Panc1 (cell line): ENCODE measurements at regions not wholly inside any gene's neighbourhood (a gene's known extent, or its start where the extent isn't known, plus 50 kb on each side); places are given as distances from the start of the nearest gene placed in this dataset.

Experiments used
- ATAC-seq: fragments of 200-7000 bp; cut with Tn5 transposase; 2 replicates; pipeline ENCODE4 v1.9.1; 2020; ENCODE audit warnings: mild to moderate bottlenecking, moderate library complexity
- BruUV-seq: library from RNA; stranded (reverse); fragments of 400-500 nt; replicated peaks from 2 replicates; lab custom pipeline; 2021; lab: Mats Ljungman, UMichigan
- CTCF ChIA-PET: fragments of 300-600 bp; sonication (Branson Sonifier 250); formaldehyde crosslinking; loops from one replicate; lab custom pipeline; 2022; ENCODE audit warnings: antibody characterized with exemption; lab: Charles Lee
- POLR2A ChIA-PET: fragments of 300-600 bp; sonication (Branson Sonifier 250); formaldehyde crosslinking; loops from one replicate; lab custom pipeline; 2022; ENCODE audit warnings: antibody characterized with exemption; lab: Charles Lee
- DNase-seq: peaks from one replicate; pipeline ENCODE4 v3.0.0-alpha.2; 2010; ENCODE audit warnings: low read depth, low spot score
- H3K27ac ChIP-seq: 2 replicates; pipeline ENCODE4 v1.5.1; 2011; ENCODE audit warnings: mild to moderate bottlenecking, low read length, inconsistent platforms
- H3K27me3 ChIP-seq: fragments of 200-500 bp; sonication (Bioruptor generic); 2 replicates; pipeline ENCODE4 v1.6.0; 2014; ENCODE audit warnings: low read length, inconsistent platforms; ENCODE audit not compliant: control insufficient read depth, insufficient read depth
- H3K36me3 ChIP-seq: fragments of 200-500 bp; sonication (Bioruptor generic); 2 replicates; pipeline ENCODE4 v1.5.1; 2014; ENCODE audit warnings: inconsistent platforms, mild to moderate bottlenecking, low read length, moderate library complexity; ENCODE audit not compliant: control insufficient read depth, insufficient read depth
- H3K4me1 ChIP-seq: 2 replicates; pipeline ENCODE4 v1.5.1; 2011; ENCODE audit warnings: inconsistent platforms, mild to moderate bottlenecking, low read length, moderate library complexity; ENCODE audit not compliant: control insufficient read depth, insufficient read depth
- H3K4me3 ChIP-seq, 2 experiments: 2 replicates each; pipeline ENCODE4 v1.5.1; 2011 to 2012; ENCODE audit warnings: low read depth in 2 of 2, low read length in 2 of 2, mild to moderate bottlenecking in 2 of 2, inconsistent platforms in 1 of 2, moderate library complexity in 1 of 2
- H3K9me3 ChIP-seq: fragments of 200-500 bp; sonication (Bioruptor generic); 2 replicates; pipeline ENCODE4 v1.5.1; 2014; ENCODE audit warnings: low read depth, mild to moderate bottlenecking, inconsistent platforms, low read length, moderate library complexity; ENCODE audit not compliant: control insufficient read depth, insufficient read depth
- CTCF ChIP-seq: fragments of 450-650 bp; IDR thresholded peaks from 2 replicates; pipeline ENCODE4 v1.5.1; 2017; ENCODE audit warnings: mild to moderate bottlenecking
- POLR2AphosphoS5 ChIP-seq: IDR thresholded peaks from 2 replicates; pipeline ENCODE4 v1.6.1; 2012; ENCODE audit warnings: mild to moderate bottlenecking, low read depth, low read length, moderate library complexity
- SIN3A ChIP-seq: IDR thresholded peaks from 2 replicates; pipeline ENCODE4 v1.6.1; 2012; ENCODE audit warnings: low read depth, mild to moderate bottlenecking, low read length, moderate library complexity, borderline replicate concordance; ENCODE audit not compliant: insufficient read depth
- TCF7L2 ChIP-seq: IDR thresholded peaks from 2 replicates; pipeline ENCODE4 v1.6.1; 2011; ENCODE audit warnings: mild to moderate bottlenecking, low read depth, low read length, inconsistent platforms
- in situ Hi-C: cut with HindIII; loops from 2 replicates; pipeline ENCODE4 v1.10.0; 2016; ENCODE audit warnings: low sequenced_read_pairs, low pct_unique_long_range_greater_than_20kb
- intact Hi-C: fragments of 100-400 bp; cut with micrococcal nuclease; formaldehyde crosslinking; loops from one replicate; pipeline ENCODE4 v1.10.0; 2022; ENCODE audit not compliant: unreplicated experiment
- TF ChIP-seq, protein P1 (sequence below), 2 experiments: IDR thresholded peaks; 2 replicates each; pipeline ENCODE4 v1.6.1; 2011 to 2012; ENCODE audit warnings: low read depth in 2 of 2, control low read depth in 1 of 2, low read length in 1 of 2, mild to moderate bottlenecking in 1 of 2, moderate library complexity in 1 of 2; ENCODE audit not compliant: insufficient read depth in 1 of 2

DNA sequence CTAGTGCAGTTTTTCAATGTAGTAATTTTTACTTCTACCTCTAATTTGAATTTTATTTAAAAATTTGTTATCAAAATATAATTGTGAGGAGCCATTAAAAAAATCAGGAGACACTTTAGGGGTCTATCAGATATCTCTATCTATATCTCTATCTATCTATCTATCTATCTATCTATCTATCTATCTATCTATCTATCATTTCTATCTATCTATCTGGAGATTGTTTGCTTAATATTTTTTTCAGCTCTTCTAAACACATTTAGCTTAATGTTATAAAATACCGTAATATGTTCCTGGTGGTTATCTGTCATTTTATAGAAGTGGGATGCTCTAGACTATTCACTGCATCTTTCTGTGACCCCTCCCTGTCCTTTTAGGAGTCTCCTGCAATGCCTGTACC is 193.7 kb upstream of the P2RY1 start:
- ChIA-PET POLR2A (no interaction called here), CTCF (no interaction called here)
- in situ Hi-C loops: no loop called here
- no peak for TF ChIP-seq TCF7L2
- TF ChIP-seq, protein P1, sequence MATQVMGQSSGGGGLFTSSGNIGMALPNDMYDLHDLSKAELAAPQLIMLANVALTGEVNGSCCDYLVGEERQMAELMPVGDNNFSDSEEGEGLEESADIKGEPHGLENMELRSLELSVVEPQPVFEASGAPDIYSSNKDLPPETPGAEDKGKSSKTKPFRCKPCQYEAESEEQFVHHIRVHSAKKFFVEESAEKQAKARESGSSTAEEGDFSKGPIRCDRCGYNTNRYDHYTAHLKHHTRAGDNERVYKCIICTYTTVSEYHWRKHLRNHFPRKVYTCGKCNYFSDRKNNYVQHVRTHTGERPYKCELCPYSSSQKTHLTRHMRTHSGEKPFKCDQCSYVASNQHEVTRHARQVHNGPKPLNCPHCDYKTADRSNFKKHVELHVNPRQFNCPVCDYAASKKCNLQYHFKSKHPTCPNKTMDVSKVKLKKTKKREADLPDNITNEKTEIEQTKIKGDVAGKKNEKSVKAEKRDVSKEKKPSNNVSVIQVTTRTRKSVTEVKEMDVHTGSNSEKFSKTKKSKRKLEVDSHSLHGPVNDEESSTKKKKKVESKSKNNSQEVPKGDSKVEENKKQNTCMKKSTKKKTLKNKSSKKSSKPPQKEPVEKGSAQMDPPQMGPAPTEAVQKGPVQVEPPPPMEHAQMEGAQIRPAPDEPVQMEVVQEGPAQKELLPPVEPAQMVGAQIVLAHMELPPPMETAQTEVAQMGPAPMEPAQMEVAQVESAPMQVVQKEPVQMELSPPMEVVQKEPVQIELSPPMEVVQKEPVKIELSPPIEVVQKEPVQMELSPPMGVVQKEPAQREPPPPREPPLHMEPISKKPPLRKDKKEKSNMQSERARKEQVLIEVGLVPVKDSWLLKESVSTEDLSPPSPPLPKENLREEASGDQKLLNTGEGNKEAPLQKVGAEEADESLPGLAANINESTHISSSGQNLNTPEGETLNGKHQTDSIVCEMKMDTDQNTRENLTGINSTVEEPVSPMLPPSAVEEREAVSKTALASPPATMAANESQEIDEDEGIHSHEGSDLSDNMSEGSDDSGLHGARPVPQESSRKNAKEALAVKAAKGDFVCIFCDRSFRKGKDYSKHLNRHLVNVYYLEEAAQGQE (IDR thresholded peaks at IDR 0.05; ENCODE audit: insufficient read depth in 1 of 2, low read depth in 2 of 2, low read length in 1 of 2): no peak
- TF ChIP-seq CTCF: no peak
- no peak for TF ChIP-seq POLR2AphosphoS5
- no peak for TF ChIP-seq SIN3A
- intact Hi-C loops: no loop called here
- H3K4me1 ChIP-seq: no peaks in the 10 kb centered on the region
- H3K9me3 ChIP-seq: peaks cover 9% of the 10 kb centered on the region; the same call in 1 of the 2 replicates
- H3K27ac ChIP-seq: no peak overlapping the region
- no peak overlapping the region for H3K4me3 ChIP-seq
- no peaks in the 10 kb centered on the region for H3K27me3 ChIP-seq
- DNase-seq (no peak), ATAC-seq (no peak)
- no TSS peak for BruUV-seq
- H3K36me3 ChIP-seq: no peaks in the 10 kb centered on the region

DNA sequence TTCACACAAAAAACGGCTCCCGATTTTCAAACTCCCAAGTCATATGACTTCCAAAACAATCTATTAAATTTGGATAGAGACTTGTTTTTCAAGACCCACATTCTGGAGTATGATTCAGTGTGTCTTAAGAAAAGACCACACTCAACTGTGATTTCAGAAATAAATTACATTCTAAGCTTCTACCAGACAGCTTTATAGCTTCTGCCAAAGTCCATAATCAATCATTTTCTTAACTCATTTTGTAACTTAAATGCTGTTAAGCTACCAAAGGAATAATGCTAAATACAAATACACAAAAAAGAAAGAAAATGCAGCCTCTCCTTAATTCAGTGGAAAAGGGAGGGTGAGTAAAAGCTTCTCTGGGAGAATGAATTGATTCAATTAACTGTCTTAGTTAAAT is 192.3 kb upstream of the P2RY1 start:
- no TSS peak for BruUV-seq
- Histone ChIP-seq H3K27ac (no peak overlapping the region), H3K36me3 (no peaks in the 10 kb centered on the region), H3K9me3 (peaks cover 9% of the 10 kb centered on the region; the same call in 1 of the 2 replicates), H3K4me3 (no peak overlapping the region), H3K27me3 (no peaks in the 10 kb centered on the region), H3K4me1 (no peaks in the 10 kb centered on the region)
- ATAC-seq (no peak), DNase-seq (no peak)
- in situ Hi-C loops: no loop called here
- intact Hi-C loops: no loop called here
- no peak for TF ChIP-seq POLR2AphosphoS5
- TF ChIP-seq CTCF: no peak
- TF ChIP-seq SIN3A: no peak
- TF ChIP-seq, protein P1 (IDR thresholded peaks at IDR 0.05; ENCODE audit: insufficient read depth in 1 of 2, low read depth in 2 of 2, low read length in 1 of 2): no peak
- TF ChIP-seq TCF7L2: no peak
- CTCF ChIA-PET: no interaction called here
- POLR2A ChIA-PET: no interaction called here
